GM12878 (cell line): ENCODE measurements at regions not wholly inside any gene's neighbourhood (a gene's known extent, or its start where the extent isn't known, plus 50 kb on each side); places are given as distances from the start of the nearest gene placed in this dataset.

ENCODE experiments used
- ATAC-seq: fragments of 200-7000 bp; cut with Tn5 transposase; 3 replicates; pipeline ENCODE4 v1.9.1; 2020; ENCODE audit warnings: mild to moderate bottlenecking, moderate library complexity
- BruUV-seq: library from RNA; stranded (reverse); fragments of 400-500 nt; replicated peaks from 2 replicates; lab custom pipeline; 2021; lab: Mats Ljungman, UMichigan
- CTCF ChIA-PET: fragments of 300-600 bp; sonication (Branson Sonifier 250); formaldehyde crosslinking; extraction: SDS; loops from one replicate; lab custom pipeline; 2021; ENCODE audit warnings: inconsistent platforms; lab: Yijun Ruan, JAX
- POLR2A ChIA-PET: fragments of 350-600 bp; formaldehyde crosslinking; extraction: SDS; loops from one replicate; lab custom pipeline; 2021; ENCODE audit warnings: inconsistent platforms; lab: Charles Lee
- RAD21 ChIA-PET: fragments of 300-600 bp; sonication (Branson Sonifier 250); formaldehyde crosslinking; loops from one replicate; lab custom pipeline; 2023; ENCODE audit warnings: antibody characterized with exemption; ENCODE audit not compliant: unreplicated experiment; lab: Charles Lee
- SMC1A ChIA-PET: fragments of 300-600 bp; sonication (Branson Sonifier 250); formaldehyde crosslinking; loops from one replicate; lab custom pipeline; 2023; ENCODE audit not compliant: unreplicated experiment, uncharacterized antibody; lab: Charles Lee
- DNase-seq: peaks from one replicate; pipeline ENCODE4 v3.0.0-alpha.2; 2011; ENCODE audit warnings: low read depth, low spot score
- FAIRE-seq: peaks from 3 replicates; lab custom pipeline; 2011; peaks lifted over from hg19 to GRCh38; lab: Jason Lieb, UNC
- H2AFZ ChIP-seq: 2 replicates; pipeline ENCODE4 v1.6.0; 2011; ENCODE audit warnings: low read depth, low read length, control low read depth; ENCODE audit not compliant: control insufficient read depth
- H3K27ac ChIP-seq: 2 replicates; pipeline ENCODE4 v1.5.1; 2011; ENCODE audit warnings: control low read depth; ENCODE audit not compliant: control insufficient read depth, insufficient read depth
- H3K27me3 ChIP-seq, 2 experiments: replicated peaks in 1 of 2; 2 replicates each; pipeline versions ENCODE4 v1.6.0 to v1.6.1; 2011; ENCODE audit warnings: low read length in 1 of 2; ENCODE audit not compliant: control insufficient read depth in 2 of 2, insufficient read depth in 2 of 2
- H3K36me3 ChIP-seq, 2 experiments: 2 replicates each; pipeline ENCODE4 v1.5.1; 2011; ENCODE audit warnings: low read length in 1 of 2; ENCODE audit not compliant: control insufficient read depth in 2 of 2, insufficient read depth in 2 of 2
- H3K4me1 ChIP-seq: 2 replicates; pipeline ENCODE4 v1.6.1; 2011; ENCODE audit warnings: mild to moderate bottlenecking, low read length, moderate library complexity, mixed read lengths; ENCODE audit not compliant: control insufficient read depth, insufficient read depth
- H3K4me2 ChIP-seq: 2 replicates; pipeline ENCODE4 v1.6.0; 2011; ENCODE audit warnings: control low read depth; ENCODE audit not compliant: control insufficient read depth, insufficient read depth
- H3K4me3 ChIP-seq: fragments of 200-600 bp; sonication (generic); 2 replicates; pipeline ENCODE4 v1.5.1; 2016
- H3K79me2 ChIP-seq: 2 replicates; pipeline ENCODE4 v1.6.0; 2011; ENCODE audit warnings: low read length; ENCODE audit not compliant: control insufficient read depth, insufficient read depth
- H3K9ac ChIP-seq: 2 replicates; pipeline ENCODE4 v1.8.0; 2011; ENCODE audit warnings: low read length, control low read depth, mixed read lengths; ENCODE audit not compliant: control insufficient read depth, insufficient read depth
- H3K9me3 ChIP-seq: replicated peaks from 3 replicates; pipeline ENCODE4 v1.5.1; 2011; ENCODE audit warnings: mild to moderate bottlenecking, low read length; ENCODE audit not compliant: control insufficient read depth, insufficient read depth
- H4K20me1 ChIP-seq: 2 replicates; pipeline ENCODE4 v1.6.0; 2011; ENCODE audit not compliant: control insufficient read depth, insufficient read depth
- BACH1 ChIP-seq: fragments of 450-650 bp; IDR thresholded peaks from 2 replicates; pipeline ENCODE4 v1.6.1; 2017; ENCODE audit warnings: mild to moderate bottlenecking, borderline replicate concordance
- CBFB ChIP-seq: IDR thresholded peaks from 2 replicates; pipeline ENCODE4 v1.6.1; 2016; ENCODE audit warnings: antibody characterized with exemption, low read depth
- CBX5 ChIP-seq: sonication (generic); IDR thresholded peaks from 2 replicates; pipeline ENCODE4 v1.6.1; 2016; ENCODE audit warnings: low read depth, moderate library complexity, mild to moderate bottlenecking, inconsistent platforms
- CHD2 ChIP-seq: IDR thresholded peaks from 2 replicates; pipeline ENCODE4 v1.6.1; 2011; ENCODE audit warnings: low read depth, low read length, improper control_type of control experiment, borderline replicate concordance
- EED ChIP-seq: sonication (generic); IDR thresholded peaks from 2 replicates; pipeline ENCODE4 v1.6.1; 2016; ENCODE audit warnings: antibody characterized with exemption, low read depth
- IKZF1 ChIP-seq: fragments of 450-650 bp; conservative IDR thresholded peaks from 2 replicates; pipeline ENCODE4 v1.6.1; 2017; ENCODE audit warnings: antibody characterized with exemption, mild to moderate bottlenecking
- JUND ChIP-seq: IDR thresholded peaks from 2 replicates; pipeline ENCODE4 v1.6.1; 2012; ENCODE audit warnings: low read depth, mild to moderate bottlenecking, low read length, improper control_type of control experiment, moderate library complexity
- MTA3 ChIP-seq: IDR thresholded peaks from 2 replicates; pipeline ENCODE4 v1.6.1; 2012; ENCODE audit warnings: low read length, inconsistent platforms, borderline replicate concordance
- MXI1 ChIP-seq: fragments of 150-350 bp; IDR thresholded peaks from 2 replicates; pipeline ENCODE4 v1.6.1; 2011; ENCODE audit warnings: low read depth, mild to moderate bottlenecking, inconsistent platforms, low read length, improper control_type of control experiment
- MYC ChIP-seq: IDR thresholded peaks from 2 replicates; pipeline ENCODE4 v1.6.1; 2011; ENCODE audit warnings: mild to moderate bottlenecking, low read length, moderate library complexity, inconsistent platforms; ENCODE audit not compliant: insufficient read depth, insufficient replicate concordance, insufficient read length, severe bottlenecking
- PML ChIP-seq: IDR thresholded peaks from 2 replicates; pipeline ENCODE4 v1.6.1; 2012; ENCODE audit warnings: low read length, inconsistent platforms
- SMAD1 ChIP-seq: fragments of 450-650 bp; IDR thresholded peaks from 2 replicates; pipeline ENCODE4 v1.6.1; 2018; ENCODE audit warnings: mild to moderate bottlenecking, low read depth; ENCODE audit not compliant: partially characterized antibody
- TBL1XR1 ChIP-seq: IDR thresholded peaks from 2 replicates; pipeline ENCODE4 v1.6.1; 2012; ENCODE audit warnings: low read depth, low read length, improper control_type of control experiment
- TCF12 ChIP-seq: IDR thresholded peaks from 2 replicates; pipeline ENCODE4 v1.6.1; 2011; ENCODE audit warnings: low read depth, mild to moderate bottlenecking, low read length
- YBX1 ChIP-seq: fragments of 450-650 bp; IDR thresholded peaks from 2 replicates; pipeline ENCODE4 v1.6.1; 2016; ENCODE audit warnings: antibody characterized with exemption
- ZBED1 ChIP-seq: IDR thresholded peaks from 2 replicates; pipeline ENCODE4 v1.6.1; 2016; ENCODE audit warnings: borderline replicate concordance
- ZSCAN29 ChIP-seq: fragments of 450-650 bp; IDR thresholded peaks from 2 replicates; pipeline ENCODE4 v1.6.1; 2017; ENCODE audit warnings: mild to moderate bottlenecking, moderate library complexity
- WGBS: methylation state at CpG from one replicate; pipeline ENCODE4 v1.1.6; 2016; ENCODE audit warnings: low lambda C conversion rate; ENCODE audit not compliant: insufficient replicate concordance, insufficient coverage; ENCODE audit errors: missing lambda C conversion rate; 5-methylcytosine and 5-hydroxymethylcytosine counted together
- in situ Hi-C: fragments of 300-500 bp; cut with MboI; formaldehyde crosslinking; loops from 9 replicates; pipeline ENCODE4 v1.14.3; 2018; ENCODE audit warnings: mixed read lengths
- intact Hi-C: fragments of 100-400 bp; cut with micrococcal nuclease; formaldehyde crosslinking; loops from one replicate; pipeline ENCODE4 v1.14.2; 2022; ENCODE audit not compliant: unreplicated experiment
- TF ChIP-seq, protein P1 (sequence below): IDR thresholded peaks from 2 replicates; pipeline ENCODE4 v1.6.1; 2012; ENCODE audit warnings: mild to moderate bottlenecking, low read depth, low read length
- TF ChIP-seq, protein P2 (sequence below): fragments of 150-350 bp; IDR thresholded peaks from 2 replicates; pipeline ENCODE4 v1.6.1; 2016; ENCODE audit warnings: low read depth, low read length

DNA sequence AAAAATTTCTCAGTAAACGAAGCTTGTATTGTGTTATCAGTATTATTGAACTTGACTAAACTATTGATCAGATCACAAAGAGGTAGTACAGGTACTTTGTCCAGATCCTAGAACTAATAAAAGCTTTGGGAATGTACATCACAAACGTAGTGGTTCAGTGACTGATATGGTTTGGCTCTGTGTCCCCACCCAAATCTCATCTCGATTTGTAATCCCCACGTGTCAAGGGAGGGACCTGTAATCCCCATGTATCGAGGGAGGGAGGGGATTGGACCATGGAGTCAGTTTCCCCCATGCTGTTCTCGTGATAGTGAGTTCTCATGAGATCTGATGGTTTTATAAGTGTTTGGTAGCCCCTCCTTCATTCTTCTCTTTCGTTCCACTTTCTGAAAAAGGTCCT lies 100.9 kb downstream of the ARRDC3 start (continued):
- TF ChIP-seq MXI1 (no peak), MYC (no peak)

DNA sequence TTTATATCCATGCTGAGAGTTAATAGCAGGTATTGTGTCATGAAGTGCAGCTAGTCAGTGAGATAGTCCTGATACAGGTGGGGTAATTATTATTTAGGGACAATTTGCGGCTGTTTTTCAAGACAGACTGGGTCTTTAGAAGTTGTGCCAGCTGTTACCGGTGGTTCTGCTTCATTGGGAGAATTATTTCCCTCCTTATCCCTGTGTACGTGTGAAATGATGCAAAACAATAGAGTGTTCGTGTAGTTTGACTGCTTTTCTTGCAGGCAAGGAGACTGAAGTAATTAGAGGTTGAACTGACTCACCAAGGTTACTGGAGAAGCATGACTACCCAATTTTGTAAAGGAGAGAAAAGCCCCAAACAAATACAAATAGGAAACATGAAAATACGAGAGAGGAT lies 101.7 kb downstream of the ARRDC3 start:
- ChIA-PET RAD21 (interaction anchor here (0.7 to 2.6 kb wide), 6 partner anchors 9 to 479 kb away, joined by 3 to 34 read pairs (median 6); partner anchors contain the start of gene ARRDC3), CTCF (interaction anchor here (1.0 to 4.6 kb wide), 3 partner anchors 12 to 104 kb away, joined by 4 to 33 read pairs (median 10); partner anchors contain the start of gene ARRDC3), SMC1A (interaction anchor here (1.5 to 2.8 kb wide), 6 partner anchors 33 to 103 kb away, joined by 3 to 15 read pairs (median 5); partner anchors contain the start of gene ARRDC3), POLR2A (interaction anchor here (0.6 to 3.2 kb wide), 6 partner anchors 11 to 203 kb away, joined by 3 to 31 read pairs (median 12); partner anchors contain the start of gene ARRDC3)
- Histone ChIP-seq H3K9ac (no peak overlapping the region), H3K4me3 (no peak overlapping the region), H3K36me3 (no peaks in the 10 kb centered on the region), H3K4me1 (peaks cover 15% of the 10 kb centered on the region), H2AFZ (no peak overlapping the region; the same call in none of the 2 replicates), H4K20me1 (no peaks in the 10 kb centered on the region), H3K79me2 (no peaks in the 10 kb centered on the region), H3K27ac (no peak overlapping the region), H3K27me3 (no peaks in the 10 kb centered on the region), H3K4me2 (no peak overlapping the region), H3K9me3 (peaks cover 7% of the 10 kb centered on the region)
- TF ChIP-seq TCF12 (no peak), ZSCAN29 (no peak), PML (no peak), SMAD1 (no peak), BACH1 (no peak), EED (no peak), MTA3 (no peak), CBFB (no peak), ZBED1 (no peak), YBX1 (no peak), JUND (no peak), IKZF1 (no peak), CBX5 (no peak), CHD2 (no peak), TBL1XR1 (no peak)
- TF ChIP-seq, protein P1, sequence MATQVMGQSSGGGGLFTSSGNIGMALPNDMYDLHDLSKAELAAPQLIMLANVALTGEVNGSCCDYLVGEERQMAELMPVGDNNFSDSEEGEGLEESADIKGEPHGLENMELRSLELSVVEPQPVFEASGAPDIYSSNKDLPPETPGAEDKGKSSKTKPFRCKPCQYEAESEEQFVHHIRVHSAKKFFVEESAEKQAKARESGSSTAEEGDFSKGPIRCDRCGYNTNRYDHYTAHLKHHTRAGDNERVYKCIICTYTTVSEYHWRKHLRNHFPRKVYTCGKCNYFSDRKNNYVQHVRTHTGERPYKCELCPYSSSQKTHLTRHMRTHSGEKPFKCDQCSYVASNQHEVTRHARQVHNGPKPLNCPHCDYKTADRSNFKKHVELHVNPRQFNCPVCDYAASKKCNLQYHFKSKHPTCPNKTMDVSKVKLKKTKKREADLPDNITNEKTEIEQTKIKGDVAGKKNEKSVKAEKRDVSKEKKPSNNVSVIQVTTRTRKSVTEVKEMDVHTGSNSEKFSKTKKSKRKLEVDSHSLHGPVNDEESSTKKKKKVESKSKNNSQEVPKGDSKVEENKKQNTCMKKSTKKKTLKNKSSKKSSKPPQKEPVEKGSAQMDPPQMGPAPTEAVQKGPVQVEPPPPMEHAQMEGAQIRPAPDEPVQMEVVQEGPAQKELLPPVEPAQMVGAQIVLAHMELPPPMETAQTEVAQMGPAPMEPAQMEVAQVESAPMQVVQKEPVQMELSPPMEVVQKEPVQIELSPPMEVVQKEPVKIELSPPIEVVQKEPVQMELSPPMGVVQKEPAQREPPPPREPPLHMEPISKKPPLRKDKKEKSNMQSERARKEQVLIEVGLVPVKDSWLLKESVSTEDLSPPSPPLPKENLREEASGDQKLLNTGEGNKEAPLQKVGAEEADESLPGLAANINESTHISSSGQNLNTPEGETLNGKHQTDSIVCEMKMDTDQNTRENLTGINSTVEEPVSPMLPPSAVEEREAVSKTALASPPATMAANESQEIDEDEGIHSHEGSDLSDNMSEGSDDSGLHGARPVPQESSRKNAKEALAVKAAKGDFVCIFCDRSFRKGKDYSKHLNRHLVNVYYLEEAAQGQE: no peak
- TF ChIP-seq, protein P2, sequence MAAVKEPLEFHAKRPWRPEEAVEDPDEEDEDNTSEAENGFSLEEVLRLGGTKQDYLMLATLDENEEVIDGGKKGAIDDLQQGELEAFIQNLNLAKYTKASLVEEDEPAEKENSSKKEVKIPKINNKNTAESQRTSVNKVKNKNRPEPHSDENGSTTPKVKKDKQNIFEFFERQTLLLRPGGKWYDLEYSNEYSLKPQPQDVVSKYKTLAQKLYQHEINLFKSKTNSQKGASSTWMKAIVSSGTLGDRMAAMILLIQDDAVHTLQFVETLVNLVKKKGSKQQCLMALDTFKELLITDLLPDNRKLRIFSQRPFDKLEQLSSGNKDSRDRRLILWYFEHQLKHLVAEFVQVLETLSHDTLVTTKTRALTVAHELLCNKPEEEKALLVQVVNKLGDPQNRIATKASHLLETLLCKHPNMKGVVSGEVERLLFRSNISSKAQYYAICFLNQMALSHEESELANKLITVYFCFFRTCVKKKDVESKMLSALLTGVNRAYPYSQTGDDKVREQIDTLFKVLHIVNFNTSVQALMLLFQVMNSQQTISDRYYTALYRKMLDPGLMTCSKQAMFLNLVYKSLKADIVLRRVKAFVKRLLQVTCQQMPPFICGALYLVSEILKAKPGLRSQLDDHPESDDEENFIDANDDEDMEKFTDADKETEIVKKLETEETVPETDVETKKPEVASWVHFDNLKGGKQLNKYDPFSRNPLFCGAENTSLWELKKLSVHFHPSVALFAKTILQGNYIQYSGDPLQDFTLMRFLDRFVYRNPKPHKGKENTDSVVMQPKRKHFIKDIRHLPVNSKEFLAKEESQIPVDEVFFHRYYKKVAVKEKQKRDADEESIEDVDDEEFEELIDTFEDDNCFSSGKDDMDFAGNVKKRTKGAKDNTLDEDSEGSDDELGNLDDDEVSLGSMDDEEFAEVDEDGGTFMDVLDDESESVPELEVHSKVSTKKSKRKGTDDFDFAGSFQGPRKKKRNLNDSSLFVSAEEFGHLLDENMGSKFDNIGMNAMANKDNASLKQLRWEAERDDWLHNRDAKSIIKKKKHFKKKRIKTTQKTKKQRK: no peak
- in situ Hi-C loops: no loop called here
- intact Hi-C loops: loop anchor here (2.0 to 5.0 kb wide), 2 partner anchors 99 to 179 kb away; no protein-coding TSS in a partner anchor
- 24% methylated on average over 5 of the region's 5 CpGs for WGBS
- FAIRE-seq (no peak), ATAC-seq (no peak), DNase-seq (no peak)
- BruUV-seq: no TSS peak
